GM18520 (cell line): ENCODE measurements at regions not wholly inside any gene's neighbourhood (a gene's known extent, or its start where the extent isn't known, plus 50 kb on each side); places are given as distances from the start of the nearest gene placed in this dataset.

Source experiments
- ATAC-seq: cut with Tn5 transposase; IDR thresholded peaks from one replicate; pipeline ENCODE4 v1.9.1; 2021; ENCODE audit not compliant: unreplicated experiment

- no peak for ATAC-seq
These were observed 1173.2 kb downstream of the BRD1 start for GRCh38 chr22:48654492-48654891.

DNA sequence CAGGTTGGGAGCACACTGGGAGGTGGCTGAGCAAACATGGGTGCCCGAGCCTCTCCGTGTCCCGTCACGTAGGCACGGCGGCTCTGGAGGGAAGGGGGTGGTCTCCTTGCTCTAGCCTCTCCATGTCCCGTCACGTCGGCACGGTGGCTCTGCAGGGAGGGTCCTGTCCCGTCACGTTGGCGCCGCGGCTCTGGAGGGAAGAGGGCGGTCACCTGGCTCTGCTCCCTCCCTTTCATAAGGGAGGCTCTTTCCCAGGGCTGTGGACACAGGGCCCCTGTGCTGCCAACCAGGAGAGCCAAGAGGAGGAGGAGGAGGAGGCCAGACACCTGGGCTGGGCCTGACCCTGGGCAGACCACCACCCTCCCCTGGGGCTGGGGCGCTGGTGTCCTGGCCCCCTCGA, 1173.7 kb downstream of the BRD1 start:
- no peak for ATAC-seq

DNA sequence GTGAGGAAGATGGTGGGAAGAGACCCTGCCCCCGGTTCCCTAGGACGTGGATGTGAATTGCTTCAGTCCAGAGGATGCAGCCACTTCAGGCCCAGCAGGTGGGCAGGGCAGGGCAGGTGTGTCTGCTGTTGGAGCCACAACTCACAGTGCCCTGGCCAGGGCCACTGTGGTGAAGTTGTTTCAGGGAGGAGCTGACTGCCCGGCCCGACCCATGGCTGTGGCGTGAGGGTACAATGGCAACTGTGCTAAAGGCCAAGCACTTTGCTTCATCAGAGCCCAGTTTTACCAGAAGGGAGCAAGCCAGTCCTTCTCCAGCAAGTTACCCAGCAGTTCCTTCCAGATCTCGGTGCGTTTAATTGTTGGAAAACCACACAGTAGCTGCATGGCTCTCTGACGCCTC, 1174.4 kb downstream of the BRD1 start:
- no peak for ATAC-seq

DNA sequence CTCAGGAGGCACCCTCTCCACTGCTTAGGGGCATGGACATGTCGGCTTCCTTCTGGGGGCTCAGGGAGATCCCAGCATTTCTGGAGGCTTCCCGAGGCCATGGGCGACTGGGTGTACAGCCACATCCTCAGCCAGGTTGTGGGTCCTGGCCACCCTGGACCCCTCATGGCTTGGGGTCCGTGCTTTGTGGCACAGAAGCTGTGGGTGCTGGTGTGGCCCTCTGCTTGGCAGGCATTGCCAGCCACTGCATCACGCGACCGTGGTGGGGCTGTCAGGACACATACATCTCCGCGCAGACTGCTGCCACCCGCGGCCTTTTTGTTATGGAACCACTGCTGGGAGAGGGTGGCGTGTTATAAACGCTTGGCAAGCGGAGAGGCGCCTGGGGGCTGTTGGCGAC, 1174.9 kb downstream of the BRD1 start:
- ATAC-seq: no peak

DNA sequence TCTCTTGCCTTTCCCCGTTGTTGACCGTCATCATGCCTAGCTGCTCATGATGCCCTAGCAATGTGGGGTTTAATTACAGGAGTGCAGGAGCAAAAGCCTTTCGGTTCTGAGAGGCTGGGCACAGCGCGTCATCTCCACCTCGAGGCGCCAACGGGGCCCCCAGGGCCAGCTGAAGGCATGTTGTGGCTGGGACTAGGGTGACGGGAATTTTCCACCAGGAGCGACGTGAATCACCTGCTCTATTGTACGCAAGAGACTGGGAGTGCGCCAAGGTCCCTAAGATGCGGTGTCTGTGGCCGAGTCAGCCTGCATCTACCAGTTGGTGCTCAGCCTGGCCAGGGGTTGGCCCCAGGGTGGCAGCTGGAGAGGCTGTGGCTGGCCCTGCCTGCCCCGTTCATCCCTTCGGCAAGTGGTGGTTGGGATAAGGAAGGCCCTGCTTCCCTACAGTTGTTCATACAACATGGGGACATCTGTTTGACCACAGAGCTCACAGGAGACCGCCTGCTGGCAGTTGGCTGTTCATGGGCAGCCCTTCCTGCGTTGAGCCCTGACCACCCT, 1175.6 kb downstream of the BRD1 start:
- ATAC-seq: no peak

GRCh38 chr22:48651036-48651890, 1176.4 kb downstream of the BRD1 start:
- ATAC-seq: no peak

- ATAC-seq: no peak
These were observed 1177.2 kb downstream of the BRD1 start for GRCh38 chr22:48650323-48651035.

- no peak for ATAC-seq
These were observed 1178.2 kb downstream of the BRD1 start for GRCh38 chr22:48649466-48649865.

DNA sequence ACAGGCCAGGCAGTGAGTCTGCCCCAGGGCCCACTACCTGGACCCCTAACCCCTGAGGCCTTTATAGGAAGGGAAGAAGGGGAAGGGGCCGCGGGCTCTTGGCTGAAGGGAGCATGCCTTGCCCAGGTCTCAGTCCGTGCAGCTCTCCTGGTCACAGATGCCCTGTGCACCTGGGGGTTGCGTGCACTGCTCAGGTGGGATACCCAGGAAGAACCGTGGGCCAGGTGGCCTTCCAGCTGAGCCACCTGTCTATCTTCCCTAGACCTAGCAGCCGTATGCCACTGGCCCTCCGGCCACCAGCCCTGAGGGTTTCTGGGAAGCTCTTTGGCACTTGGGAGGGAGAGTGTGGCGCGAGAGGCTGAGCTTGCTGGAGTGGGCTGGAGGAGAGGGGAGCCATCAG, 1178.6 kb downstream of the BRD1 start:
- ATAC-seq: no peak

DNA sequence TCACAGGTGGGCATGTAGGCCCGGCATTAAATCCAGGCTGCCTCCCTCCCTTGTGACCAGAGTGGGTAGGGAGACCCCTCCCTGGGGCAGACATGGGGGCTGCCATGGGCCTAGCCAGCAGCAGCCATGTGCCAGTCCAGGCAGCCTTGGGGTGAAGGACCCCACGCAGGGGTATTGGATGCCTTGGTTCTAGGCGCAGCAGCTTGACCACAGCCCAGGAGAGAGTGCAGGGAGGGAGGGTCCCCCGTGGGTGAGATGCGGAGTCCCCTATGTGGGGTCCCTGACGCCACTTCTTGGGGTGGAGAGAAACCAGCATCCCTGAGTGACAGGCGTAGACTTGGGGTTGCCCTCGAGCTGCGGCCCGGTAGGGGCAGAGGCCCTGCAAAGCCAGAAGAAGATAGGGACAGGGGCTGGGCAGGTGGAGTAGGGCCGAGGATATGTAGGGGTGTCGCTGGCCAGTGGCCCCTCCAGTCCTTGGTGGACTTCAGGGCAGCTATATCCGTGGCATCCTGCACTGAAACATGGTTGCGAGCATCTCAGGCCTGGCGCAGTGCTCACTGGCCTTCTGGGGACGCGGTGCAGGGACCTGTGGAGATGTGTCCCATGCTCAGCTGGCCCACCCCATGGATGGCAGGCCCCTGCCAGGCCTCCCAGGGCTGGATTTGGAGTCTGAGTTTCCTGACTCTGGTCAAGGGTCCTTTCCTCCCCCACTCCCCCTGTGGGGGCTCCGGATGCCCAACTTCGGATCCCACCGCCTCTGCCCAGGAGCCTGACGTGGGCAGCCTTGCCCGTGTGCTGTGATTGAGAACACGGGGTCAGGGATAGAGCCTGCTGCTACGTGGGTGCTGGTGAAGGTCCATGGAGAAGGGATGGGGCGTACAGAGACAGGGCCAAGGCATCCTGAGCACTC, 1179.8 kb downstream of the BRD1 start:
- ATAC-seq: no peak

GRCh38 chr22:48647051-48647450, 1180.6 kb downstream of the BRD1 start:
- no peak for ATAC-seq

DNA sequence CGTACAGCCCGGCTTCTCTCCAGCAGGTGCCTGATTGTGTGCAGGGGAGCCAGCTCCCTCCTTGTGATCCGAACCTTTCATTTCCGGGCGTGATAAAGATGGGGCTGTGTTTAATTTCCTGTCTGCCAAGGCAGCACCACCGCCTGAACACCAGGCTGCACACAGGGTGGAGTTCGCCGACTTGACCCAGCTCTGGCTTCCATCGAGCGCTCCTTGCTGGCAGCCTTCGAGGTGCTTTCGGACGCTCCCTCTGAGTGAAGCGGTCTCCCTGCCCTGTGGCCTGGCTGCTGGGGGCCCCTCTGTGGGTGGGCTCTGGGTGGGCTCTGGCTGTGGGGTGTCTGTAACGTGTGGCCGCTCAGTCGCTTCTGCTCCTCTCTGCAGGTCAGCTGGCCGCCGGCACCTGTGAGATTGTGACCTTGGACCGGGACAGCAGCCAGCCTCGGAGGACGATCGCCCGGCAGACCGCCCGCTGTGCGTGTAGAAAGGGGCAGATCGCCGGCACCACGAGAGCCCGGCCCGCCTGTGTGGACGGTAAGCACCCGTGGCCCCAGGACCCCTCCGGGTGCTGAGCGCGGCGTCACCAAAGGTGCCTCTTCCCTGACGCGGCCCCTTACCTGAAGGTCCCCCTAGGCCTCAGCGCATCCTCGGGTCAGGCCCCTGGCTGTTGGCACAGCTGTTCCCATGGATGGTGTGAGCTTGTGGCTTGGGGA, 1181.3 kb downstream of the BRD1 start:
- no peak for ATAC-seq

DNA sequence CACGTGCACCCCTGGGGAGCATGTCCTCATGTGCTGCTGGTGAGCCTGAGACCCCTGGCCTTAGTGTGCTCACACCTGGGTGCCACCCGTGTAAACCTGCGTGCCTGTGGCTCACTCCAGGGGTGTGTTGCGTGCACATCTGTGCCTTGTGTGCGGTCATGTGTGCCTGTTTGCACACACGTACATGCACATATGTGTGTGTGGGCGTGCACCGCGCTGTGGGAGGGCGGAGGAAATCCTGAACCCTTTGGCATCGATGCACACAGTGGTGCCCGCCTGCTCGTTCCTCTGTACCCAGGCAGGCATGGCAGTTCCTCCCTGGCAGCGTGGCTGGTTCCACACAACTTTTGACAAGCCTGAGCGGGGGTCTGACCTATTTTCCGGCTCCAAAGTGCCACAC, 1181.9 kb downstream of the BRD1 start:
- no peak for ATAC-seq

DNA sequence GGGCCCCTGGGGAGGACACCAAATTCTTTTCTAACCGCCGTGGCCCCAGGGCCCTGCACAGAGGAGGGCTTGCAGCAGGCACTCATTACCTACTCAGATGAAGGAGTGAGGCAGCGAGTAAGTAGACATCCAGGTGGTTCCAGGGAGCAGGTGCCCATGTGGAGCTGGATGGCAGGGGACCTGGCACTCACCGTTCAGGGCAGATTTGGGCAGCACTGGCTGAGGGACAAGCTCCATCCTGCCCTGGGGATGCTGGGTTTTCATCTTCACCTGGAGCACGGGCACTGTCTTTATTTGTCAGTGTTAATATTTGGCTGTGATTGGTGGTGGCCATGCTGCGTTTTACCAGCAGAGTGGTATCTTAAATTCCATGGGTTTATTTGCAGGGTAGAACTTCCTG, 1182.7 kb downstream of the BRD1 start:
- no peak for ATAC-seq

DNA sequence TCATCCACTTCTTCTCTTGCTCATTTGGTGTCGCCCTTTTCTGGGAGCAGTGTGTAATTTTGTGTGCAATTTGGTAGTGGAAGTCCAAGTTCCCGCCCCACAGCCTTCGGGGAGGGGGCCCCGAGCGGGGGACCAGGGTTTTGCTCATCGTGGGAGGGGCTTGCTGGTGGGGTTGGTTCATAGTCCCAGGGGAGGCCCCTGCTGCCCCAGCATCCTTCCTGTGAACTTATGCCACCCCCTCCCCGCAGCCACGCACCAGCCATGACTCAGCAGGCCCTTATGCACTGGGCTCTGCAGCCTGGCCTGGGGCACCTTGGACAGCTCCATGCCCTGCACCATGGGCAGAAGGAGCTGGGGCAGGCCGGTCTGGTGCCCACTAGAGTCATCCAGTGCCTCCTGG, 1183.6 kb downstream of the BRD1 start:
- ATAC-seq: no peak

- no peak for ATAC-seq
These were observed 1184.5 kb downstream of the BRD1 start for GRCh38 chr22:48643066-48643731.

GRCh38 chr22:48642550-48642949, 1185.1 kb downstream of the BRD1 start:
- no peak for ATAC-seq

- ATAC-seq: no peak
These were observed 1185.7 kb downstream of the BRD1 start for GRCh38 chr22:48641906-48642475.
